Endothelial cell of umbilical vein (primary cell): ENCODE measurements at regions not wholly inside any gene's neighbourhood (a gene's known extent, or its start where the extent isn't known, plus 50 kb on each side); places are given as distances from the start of the nearest gene placed in this dataset.

Experiments used
- BruUV-seq: library from RNA; stranded (reverse); fragments of 400-500 nt; replicated peaks from 2 replicates; lab custom pipeline; 2021; lab: Mats Ljungman, UMichigan
- CTCF ChIA-PET: fragments of 300-600, 350-600 bp; sonication (Branson Sonifier 250); formaldehyde crosslinking; loops from one replicate; lab custom pipeline; 2021; ENCODE audit warnings: antibody characterized with exemption, inconsistent platforms; lab: Charles Lee
- POLR2A ChIA-PET: fragments of 300-600, 350-600 bp; sonication (Branson Sonifier 250); formaldehyde crosslinking; loops from one replicate; lab custom pipeline; 2021; ENCODE audit warnings: antibody characterized with exemption, inconsistent platforms; lab: Charles Lee
- DNase-seq: peaks from one replicate; pipeline ENCODE4 v3.0.0-alpha.2; 2011; ENCODE audit warnings: low read depth, low spot score
- FAIRE-seq: peaks from 2 replicates; lab custom pipeline; 2011; peaks lifted over from hg19 to GRCh38; lab: Jason Lieb, UNC
- H2AFZ ChIP-seq: 2 replicates; pipeline ENCODE4 v1.6.0; 2012; ENCODE audit warnings: low read depth, low read length, control low read depth, inconsistent platforms
- H3K27ac ChIP-seq: 2 replicates; pipeline ENCODE4 v1.5.1; 2011; ENCODE audit warnings: low read depth, mild to moderate bottlenecking, control low read depth, low read length, moderate library complexity; ENCODE audit not compliant: insufficient read depth
- H3K27me3 ChIP-seq, 2 experiments: 2 replicates each; pipeline versions ENCODE4 v1.6.0 to v1.6.1; 2011; ENCODE audit warnings: low read length in 2 of 2, mixed read lengths in 1 of 2; ENCODE audit not compliant: control insufficient read depth in 2 of 2, insufficient read depth in 2 of 2
- H3K36me3 ChIP-seq, 2 experiments: 2 replicates in 1 of 2; 3 replicates in 1 of 2; pipeline ENCODE4 v1.5.1; 2011; ENCODE audit warnings: low read length in 2 of 2, mild to moderate bottlenecking in 1 of 2, moderate library complexity in 1 of 2; ENCODE audit not compliant: control insufficient read depth in 2 of 2, insufficient read depth in 2 of 2; ENCODE audit errors: extremely low read depth in 1 of 2
- H3K4me1 ChIP-seq: 3 replicates; pipeline ENCODE4 v1.5.1; 2011; ENCODE audit warnings: mild to moderate bottlenecking, low read length; ENCODE audit not compliant: control insufficient read depth, insufficient read depth; ENCODE audit errors: extremely low read depth
- H3K4me2 ChIP-seq: 2 replicates; pipeline ENCODE4 v1.6.1; 2011; ENCODE audit warnings: low read length, control low read depth, mixed read lengths; ENCODE audit not compliant: insufficient read depth
- H3K4me3 ChIP-seq, 3 experiments: fragments of 200-600 bp in 1 of 3; sonication (generic), shearing (Covaris generic) in 1 of 3; replicated peaks in 1 of 3; 2 replicates each; pipeline ENCODE4 v1.5.1; 2011 to 2016; ENCODE audit warnings: control low read depth in 3 of 3, low read length in 3 of 3, mild to moderate bottlenecking in 2 of 3, inconsistent platforms in 1 of 3, low read depth in 1 of 3, moderate library complexity in 1 of 3; ENCODE audit not compliant: insufficient read depth in 1 of 3
- H3K79me2 ChIP-seq: 2 replicates; pipeline ENCODE4 v1.6.0; 2012; ENCODE audit warnings: low read length, inconsistent platforms; ENCODE audit not compliant: control insufficient read depth, insufficient read depth
- H3K9ac ChIP-seq: replicated peaks from 2 replicates; pipeline ENCODE3; 2011; ENCODE audit warnings: low read length, control low read depth; ENCODE audit not compliant: insufficient read depth; ENCODE audit errors: extremely low read depth
- H3K9me1 ChIP-seq: replicated peaks from 3 replicates; pipeline ENCODE4 v1.6.0; 2011; ENCODE audit warnings: mild to moderate bottlenecking, low read length; ENCODE audit not compliant: control insufficient read depth, insufficient read depth; ENCODE audit errors: extremely low read depth
- H3K9me3 ChIP-seq: replicated peaks from 2 replicates; pipeline ENCODE4 v1.5.1; 2012; ENCODE audit warnings: low read length, inconsistent platforms; ENCODE audit not compliant: control insufficient read depth, insufficient read depth
- H4K20me1 ChIP-seq: replicated peaks from 2 replicates; pipeline ENCODE3; 2011; ENCODE audit warnings: mild to moderate bottlenecking, low read length; ENCODE audit not compliant: control insufficient read depth, insufficient read depth; ENCODE audit errors: extremely low read depth
- EZH2 ChIP-seq: IDR thresholded peaks from 2 replicates; pipeline ENCODE4 v1.6.1; 2012; ENCODE audit warnings: borderline replicate concordance, low read depth, mild to moderate bottlenecking, moderate library complexity, low read length, inconsistent platforms; ENCODE audit not compliant: severe bottlenecking
- FOS ChIP-seq: IDR thresholded peaks from 2 replicates; pipeline ENCODE4 v1.6.1; 2011; ENCODE audit warnings: mild to moderate bottlenecking, low read length, moderate library complexity, borderline replicate concordance; ENCODE audit not compliant: insufficient read depth
- GATA2 ChIP-seq: IDR thresholded peaks from 2 replicates; pipeline ENCODE4 v1.7.0; 2011; ENCODE audit warnings: low read depth, mild to moderate bottlenecking, moderate library complexity, mixed read lengths, low read length; ENCODE audit not compliant: insufficient read length, insufficient read depth
- JUN ChIP-seq: IDR thresholded peaks from 2 replicates; pipeline ENCODE4 v1.6.1; 2011; ENCODE audit warnings: borderline replicate concordance, low read depth; ENCODE audit not compliant: insufficient read length, insufficient read depth
- POLR2A ChIP-seq: IDR thresholded peaks from 2 replicates; pipeline ENCODE4 v1.6.1; 2012; ENCODE audit warnings: low read depth, mild to moderate bottlenecking, control low read depth, low read length
- POLR2AphosphoS5 ChIP-seq: IDR thresholded peaks from 2 replicates; pipeline ENCODE4 v1.6.1; 2012; ENCODE audit warnings: low read depth, mild to moderate bottlenecking, control low read depth, low read length, moderate library complexity; ENCODE audit not compliant: insufficient read depth
- dilution Hi-C: fragments of 300-500 bp; cut with MboI; formaldehyde crosslinking; loops from one replicate; pipeline ENCODE4 v1.15.0; 2019; ENCODE audit warnings: low sequenced_read_pairs; ENCODE audit not compliant: extremely low pct_ligation_motif_present
- intact Hi-C: fragments of 100-400 bp; cut with micrococcal nuclease; formaldehyde crosslinking; loops from one replicate; pipeline ENCODE4 v1.10.0; 2022
- TF ChIP-seq, protein P1 (sequence below), 2 donors: IDR thresholded peaks; 1 replicate in 1 of 2; 2 replicates in 1 of 2; pipeline ENCODE4 v1.5.1; 2011; ENCODE audit warnings: low read length in 2 of 2, mild to moderate bottlenecking in 2 of 2, moderate library complexity in 2 of 2, control low read depth in 1 of 2, inconsistent platforms in 1 of 2, low read depth in 1 of 2; ENCODE audit not compliant: insufficient read depth in 1 of 2; ENCODE audit errors: extremely low read depth in 1 of 2
- TF ChIP-seq, protein P2 (sequence below): IDR thresholded peaks from 2 replicates; pipeline ENCODE4 v1.6.1; 2011; ENCODE audit not compliant: insufficient read depth, insufficient read length

DNA sequence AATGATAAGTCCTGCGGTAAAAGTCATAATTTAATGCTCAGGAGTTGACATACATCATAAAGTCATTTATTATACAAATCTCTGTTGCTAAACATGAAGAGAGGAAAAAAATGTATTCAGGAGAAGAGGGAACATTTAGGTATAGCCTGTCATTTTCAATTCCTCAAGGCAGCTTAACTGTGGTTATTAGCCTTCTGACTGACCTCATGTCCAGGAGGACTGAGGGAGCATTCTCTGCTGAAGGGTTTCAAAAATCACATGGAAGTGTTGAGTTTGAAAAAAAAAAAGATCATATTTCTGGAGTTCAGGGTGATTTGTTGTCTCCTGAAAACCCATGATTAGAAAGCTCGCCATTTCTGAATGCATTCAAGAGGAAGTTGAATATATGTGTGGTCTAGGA, 1371.1 kb upstream of the LRRTM1 start:
- intact Hi-C loops: no loop called here
- FAIRE-seq (no peak), DNase-seq (no peak)
- H3K36me3 ChIP-seq: no peaks in the 10 kb centered on the region
- H3K27me3 ChIP-seq: no peaks in the 10 kb centered on the region
- H3K4me3 ChIP-seq: no peak overlapping the region
- no peaks in the 10 kb centered on the region for H3K9me3 ChIP-seq
- no peak overlapping the region for H2AFZ ChIP-seq
- no peak for TF ChIP-seq FOS
- TF ChIP-seq, protein P1, sequence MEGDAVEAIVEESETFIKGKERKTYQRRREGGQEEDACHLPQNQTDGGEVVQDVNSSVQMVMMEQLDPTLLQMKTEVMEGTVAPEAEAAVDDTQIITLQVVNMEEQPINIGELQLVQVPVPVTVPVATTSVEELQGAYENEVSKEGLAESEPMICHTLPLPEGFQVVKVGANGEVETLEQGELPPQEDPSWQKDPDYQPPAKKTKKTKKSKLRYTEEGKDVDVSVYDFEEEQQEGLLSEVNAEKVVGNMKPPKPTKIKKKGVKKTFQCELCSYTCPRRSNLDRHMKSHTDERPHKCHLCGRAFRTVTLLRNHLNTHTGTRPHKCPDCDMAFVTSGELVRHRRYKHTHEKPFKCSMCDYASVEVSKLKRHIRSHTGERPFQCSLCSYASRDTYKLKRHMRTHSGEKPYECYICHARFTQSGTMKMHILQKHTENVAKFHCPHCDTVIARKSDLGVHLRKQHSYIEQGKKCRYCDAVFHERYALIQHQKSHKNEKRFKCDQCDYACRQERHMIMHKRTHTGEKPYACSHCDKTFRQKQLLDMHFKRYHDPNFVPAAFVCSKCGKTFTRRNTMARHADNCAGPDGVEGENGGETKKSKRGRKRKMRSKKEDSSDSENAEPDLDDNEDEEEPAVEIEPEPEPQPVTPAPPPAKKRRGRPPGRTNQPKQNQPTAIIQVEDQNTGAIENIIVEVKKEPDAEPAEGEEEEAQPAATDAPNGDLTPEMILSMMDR (IDR thresholded peaks at IDR 0.05; ENCODE audit: extremely low read depth in 1 of 2, insufficient read depth in 1 of 2, low read depth in 1 of 2, low read length in 2 of 2): no peak
- TF ChIP-seq POLR2AphosphoS5: no peak
- TF ChIP-seq, protein P2, sequence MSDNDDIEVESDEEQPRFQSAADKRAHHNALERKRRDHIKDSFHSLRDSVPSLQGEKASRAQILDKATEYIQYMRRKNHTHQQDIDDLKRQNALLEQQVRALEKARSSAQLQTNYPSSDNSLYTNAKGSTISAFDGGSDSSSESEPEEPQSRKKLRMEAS: no peak
- dilution Hi-C loops: no loop called here
- H3K9me1 ChIP-seq: no peaks in the 10 kb centered on the region
- POLR2A ChIA-PET: no interaction called here
- no peaks in the 10 kb centered on the region for H3K4me1 ChIP-seq
- H3K27ac ChIP-seq: no peak overlapping the region
- no peaks in the 10 kb centered on the region for H3K79me2 ChIP-seq
- H3K9ac ChIP-seq: no peak overlapping the region
- no peak overlapping the region for H3K4me2 ChIP-seq
- BruUV-seq: no TSS peak
- CTCF ChIA-PET: no interaction called here
- no peaks in the 10 kb centered on the region for H4K20me1 ChIP-seq

DNA sequence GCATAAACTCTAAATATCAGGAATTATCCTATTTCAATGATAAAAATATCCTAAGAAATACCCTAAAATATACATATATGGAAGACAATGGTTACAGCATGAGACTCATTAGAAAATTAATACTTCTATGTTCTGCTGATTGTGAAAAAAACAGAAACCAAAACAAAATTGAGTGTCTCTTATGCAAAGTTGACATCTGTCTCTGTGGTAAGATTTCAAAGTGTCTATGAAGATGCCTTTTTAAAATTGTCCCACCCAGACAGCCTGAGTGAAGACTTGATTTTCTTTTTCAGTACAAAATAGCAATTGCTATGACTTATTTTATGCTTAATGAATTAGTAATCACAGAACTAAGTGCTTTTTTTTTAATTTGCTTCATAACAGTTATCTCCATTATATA, 1368.4 kb upstream of the LRRTM1 start:
- TF ChIP-seq EZH2 (no peak), GATA2 (no peak), JUN (no peak), POLR2A (no peak), POLR2AphosphoS5 (no peak), FOS (no peak)
- TF ChIP-seq, protein P2: no peak
- TF ChIP-seq, protein P1 (IDR thresholded peaks at IDR 0.05; ENCODE audit: extremely low read depth in 1 of 2, insufficient read depth in 1 of 2, low read depth in 1 of 2, low read length in 2 of 2): no peak
- DNase-seq (no peak), FAIRE-seq (no peak)
- ChIA-PET POLR2A (no interaction called here), CTCF (no interaction called here)
- no TSS peak for BruUV-seq
- no peaks in the 10 kb centered on the region for H3K9me1 ChIP-seq
- no peaks in the 10 kb centered on the region for H3K79me2 ChIP-seq
- no peak overlapping the region for H3K4me3 ChIP-seq
- no peaks in the 10 kb centered on the region for H3K36me3 ChIP-seq
- no peaks in the 10 kb centered on the region for H3K27me3 ChIP-seq
- H3K4me2 ChIP-seq: no peak overlapping the region
- H3K9me3 ChIP-seq: no peaks in the 10 kb centered on the region
- H3K27ac ChIP-seq: no peak overlapping the region
- H3K9ac ChIP-seq: no peak overlapping the region
- no peaks in the 10 kb centered on the region for H3K4me1 ChIP-seq
- H2AFZ ChIP-seq: no peak overlapping the region
- dilution Hi-C loops (no loop called here), intact Hi-C loops (no loop called here)
- no peaks in the 10 kb centered on the region for H4K20me1 ChIP-seq
